Thymus (tissue), 11 donors: ENCODE measurements at regions not wholly inside any gene's neighbourhood (a gene's known extent, or its start where the extent isn't known, plus 50 kb on each side); places are given as distances from the start of the nearest gene placed in this dataset.

ENCODE experiments used
- DNase-seq, 9 donors: peaks; one replicate each; pipeline ENCODE4 v3.0.0-alpha.2; 2013; ENCODE audit warnings: low spot score in 9 of 9, low read depth in 6 of 9, missing footprints in 1 of 9
- H3K27ac ChIP-seq, 2 donors: one replicate each; pipeline ENCODE4 v1.5.1; 2013; ENCODE audit warnings: control low read depth in 1 of 2, low read depth in 1 of 2, low read length in 1 of 2, mild to moderate bottlenecking in 1 of 2, moderate library complexity in 1 of 2
- H3K27me3 ChIP-seq, 2 donors: one replicate each; pipeline ENCODE4 v1.5.1; 2013; ENCODE audit warnings: low read length in 1 of 2; ENCODE audit not compliant: control insufficient read depth in 2 of 2, insufficient read depth in 1 of 2
- H3K36me3 ChIP-seq, 2 donors: one replicate each; pipeline ENCODE4 v1.5.1; 2013; ENCODE audit warnings: low read length in 1 of 2, mild to moderate bottlenecking in 1 of 2, moderate library complexity in 1 of 2; ENCODE audit not compliant: control insufficient read depth in 2 of 2, insufficient read depth in 2 of 2
- H3K4me1 ChIP-seq, 2 donors: one replicate each; pipeline ENCODE4 v1.5.1; 2013; ENCODE audit warnings: low read length in 2 of 2; ENCODE audit not compliant: control insufficient read depth in 2 of 2, insufficient read depth in 2 of 2
- H3K4me3 ChIP-seq, 2 donors: one replicate each; pipeline ENCODE4 v1.5.1; 2013; ENCODE audit warnings: low read length in 2 of 2, control low read depth in 1 of 2, mild to moderate bottlenecking in 1 of 2
- H3K9me3 ChIP-seq, 2 donors: one replicate each; pipeline ENCODE4 v1.5.1; 2013; ENCODE audit warnings: low read length in 1 of 2, mild to moderate bottlenecking in 1 of 2; ENCODE audit not compliant: control insufficient read depth in 2 of 2, insufficient read depth in 1 of 2
- WGBS: extraction: QIAGEN DNeasy Blood & Tissue Kit; methylation state at CpG from one replicate; pipeline ENCODE4 v1.1.7; 2013; 5-methylcytosine and 5-hydroxymethylcytosine counted together
- donor health status: healthy.

- Histone ChIP-seq H3K4me1 (no peaks in the 10 kb centered on the region), H3K36me3 (no peaks in the 10 kb centered on the region), H3K27ac (no peak overlapping the region), H3K4me3 (no peak overlapping the region), H3K9me3 (no peaks in the 10 kb centered on the region), H3K27me3 (no peaks in the 10 kb centered on the region)
- WGBS, result 96% methylated on average over 6 of the region's 6 CpGs
- DNase-seq, result peak in 1 of 9 donors; percentile 16
These were observed 380.1 kb downstream of the EFNB2 start for GRCh38 chr13:106155411-106155810.

GRCh38 chr13:106153876-106154275 lies 381.6 kb downstream of the EFNB2 start:
- H3K27me3 ChIP-seq, result no peaks in the 10 kb centered on the region
- 86% methylated on average over 1 of the region's 1 CpG for WGBS
- H3K4me1 ChIP-seq, result no peaks in the 10 kb centered on the region
- H3K4me3 ChIP-seq, result no peak overlapping the region
- H3K9me3 ChIP-seq, result no peaks in the 10 kb centered on the region
- no peak overlapping the region for H3K27ac ChIP-seq
- H3K36me3 ChIP-seq, result no peaks in the 10 kb centered on the region
- DNase-seq, result no peak

DNA sequence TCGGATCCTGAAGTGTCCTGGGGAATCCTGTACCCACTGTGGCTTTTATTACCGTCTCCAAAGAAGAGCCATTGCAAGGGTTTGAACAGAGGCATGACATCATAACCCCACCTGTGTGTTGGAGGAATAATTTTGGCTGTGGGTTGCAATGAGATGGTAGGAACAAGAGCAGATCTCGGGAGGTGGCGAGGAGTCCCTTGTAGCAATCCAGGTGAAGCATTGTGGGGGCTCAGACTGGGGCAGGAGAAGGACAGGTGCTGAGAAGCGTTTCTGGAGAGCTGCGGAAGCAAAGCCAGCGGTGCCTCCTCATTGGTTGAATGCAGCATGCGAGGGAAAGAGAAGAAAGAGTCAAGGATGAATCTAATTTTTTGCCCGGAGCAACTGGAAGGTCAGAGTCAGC lies 382.4 kb downstream of the EFNB2 start:
- 93% methylated on average over 9 of the region's 9 CpGs for WGBS
- H3K27ac ChIP-seq, result no peak overlapping the region
- no peaks in the 10 kb centered on the region for H3K4me1 ChIP-seq
- no peaks in the 10 kb centered on the region for H3K36me3 ChIP-seq
- no peaks in the 10 kb centered on the region for H3K27me3 ChIP-seq
- no peak for DNase-seq
- no peaks in the 10 kb centered on the region for H3K9me3 ChIP-seq
- H3K4me3 ChIP-seq, result no peak overlapping the region

DNA sequence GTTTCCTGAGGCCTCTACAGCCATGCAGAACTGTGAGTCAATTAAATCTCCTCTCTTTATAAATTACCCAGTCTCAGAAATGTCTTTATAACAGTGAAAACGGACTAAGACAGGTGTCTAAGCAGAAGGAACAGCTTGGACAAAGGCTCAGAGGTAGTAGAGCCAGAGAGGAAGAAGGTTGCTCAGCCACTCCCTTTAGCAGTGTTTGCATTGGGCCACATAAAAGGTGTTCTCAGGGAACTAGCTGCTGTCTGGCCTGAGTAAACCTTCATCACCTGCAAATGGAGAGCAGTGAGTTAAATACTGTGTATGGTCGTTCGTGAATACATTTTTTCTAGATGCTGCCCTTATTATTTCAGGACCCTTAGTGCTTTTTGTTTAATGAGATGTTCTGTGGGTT lies 383.4 kb downstream of the EFNB2 start:
- Histone ChIP-seq H3K27me3 (no peaks in the 10 kb centered on the region), H3K9me3 (no peaks in the 10 kb centered on the region), H3K4me1 (peaks cover 0 to 2% of the 10 kb centered on the region in 2 donors), H3K27ac (no peak overlapping the region), H3K36me3 (no peaks in the 10 kb centered on the region), H3K4me3 (no peak overlapping the region)
- 86% methylated on average over 3 of the region's 3 CpGs for WGBS
- DNase-seq, result no peak

GRCh38 chr13:106151056-106151699 lies 384.3 kb downstream of the EFNB2 start:
- 87% methylated on average over 3 of the region's 3 CpGs for WGBS
- H3K4me1 ChIP-seq, result peaks cover 0 to 2% of the 10 kb centered on the region in 2 donors
- H3K36me3 ChIP-seq, result no peaks in the 10 kb centered on the region
- H3K27ac ChIP-seq, result no peak overlapping the region
- H3K4me3 ChIP-seq, result no peak overlapping the region
- no peaks in the 10 kb centered on the region for H3K9me3 ChIP-seq
- no peak for DNase-seq
- H3K27me3 ChIP-seq, result no peaks in the 10 kb centered on the region

DNA sequence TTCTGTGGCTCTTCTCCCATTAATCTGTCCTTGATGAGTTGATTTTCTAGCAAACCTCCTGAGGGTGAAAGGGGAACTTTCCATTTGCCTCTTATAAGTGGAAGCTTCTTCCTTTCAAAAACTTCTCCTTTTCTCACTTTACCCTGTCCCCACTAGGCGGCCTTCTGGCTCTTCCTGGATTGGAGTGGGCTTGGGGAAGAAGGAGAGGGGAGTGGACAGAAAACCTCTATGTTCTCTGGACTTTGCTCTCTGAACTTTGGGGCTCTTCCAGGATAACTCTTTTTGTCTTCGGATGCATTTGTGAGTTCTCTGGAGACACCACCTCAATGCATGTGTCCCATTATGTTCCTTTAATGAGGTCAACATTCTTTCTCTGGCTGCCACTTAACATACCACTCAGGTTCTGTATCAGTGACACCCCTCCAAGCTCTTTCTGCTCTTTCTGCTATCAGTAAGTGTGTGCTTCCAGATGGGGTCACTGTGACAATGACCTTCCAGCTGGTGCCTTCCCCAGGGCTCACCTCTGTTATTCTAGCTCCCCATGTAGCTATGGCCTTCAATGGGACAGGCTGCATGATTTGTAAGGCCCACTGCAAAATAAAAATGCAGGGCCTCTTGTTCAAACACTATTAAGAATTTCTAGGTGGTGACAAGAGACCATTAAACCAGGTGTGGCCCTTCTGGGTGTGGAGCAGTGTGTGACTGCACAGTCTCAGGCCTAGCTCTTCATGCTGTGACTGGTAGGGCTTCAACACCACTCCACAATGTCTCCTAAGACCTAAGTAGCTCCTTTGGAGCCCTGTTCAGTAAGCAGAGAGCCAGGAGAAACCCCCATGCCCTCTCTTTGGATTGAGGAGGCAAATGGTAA lies 389.2 kb downstream of the EFNB2 start:
- DNase-seq, result no peak
- H3K4me3 ChIP-seq, result no peak overlapping the region
- H3K27ac ChIP-seq, result no peak overlapping the region
- no peaks in the 10 kb centered on the region for H3K27me3 ChIP-seq
- no peaks in the 10 kb centered on the region for H3K9me3 ChIP-seq
- H3K4me1 ChIP-seq, result peaks cover 0 to 2% of the 10 kb centered on the region in 2 donors
- 86% methylated on average over 2 of the region's 2 CpGs for WGBS
- H3K36me3 ChIP-seq, result no peaks in the 10 kb centered on the region

DNA sequence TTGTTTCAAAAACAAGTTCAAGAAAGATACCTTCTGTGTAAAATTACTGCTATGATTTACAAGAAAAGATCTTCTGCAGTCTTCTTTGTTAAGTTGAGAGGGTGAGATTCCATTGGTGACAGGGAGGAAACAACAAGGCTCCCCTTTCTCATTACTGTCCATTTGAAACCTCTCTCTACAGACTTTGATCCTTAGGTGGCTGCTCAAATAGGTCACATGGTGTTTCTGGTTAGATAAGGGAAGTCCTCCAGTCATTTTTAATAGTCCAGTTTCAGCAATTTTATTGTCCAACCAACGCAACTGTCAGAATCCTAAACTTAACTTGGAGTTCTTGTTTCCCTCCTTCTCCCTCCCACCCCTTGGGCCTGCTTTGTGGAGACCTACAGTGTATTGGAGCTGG lies 390.4 kb downstream of the EFNB2 start:
- no peaks in the 10 kb centered on the region for H3K27me3 ChIP-seq
- peaks cover 0 to 2% of the 10 kb centered on the region in 2 donors for H3K4me1 ChIP-seq
- H3K36me3 ChIP-seq, result no peaks in the 10 kb centered on the region
- no peaks in the 10 kb centered on the region for H3K9me3 ChIP-seq
- no peak overlapping the region for H3K27ac ChIP-seq
- DNase-seq, result no peak
- WGBS, result 95% methylated on average over 1 of the region's 1 CpG
- no peak overlapping the region for H3K4me3 ChIP-seq

GRCh38 chr13:106143930-106144709 lies 391.3 kb downstream of the EFNB2 start:
- no peaks in the 10 kb centered on the region for H3K27me3 ChIP-seq

GRCh38 chr13:106143392-106143791 lies 392.1 kb downstream of the EFNB2 start:
- Histone ChIP-seq H3K27me3 (no peaks in the 10 kb centered on the region), H3K4me1 (peaks cover 0 to 2% of the 10 kb centered on the region in 2 donors), H3K27ac (no peak overlapping the region), H3K9me3 (no peaks in the 10 kb centered on the region), H3K36me3 (no peaks in the 10 kb centered on the region), H3K4me3 (no peak overlapping the region)
- DNase-seq, result no peak
- WGBS, result 93% methylated on average over 2 of the region's 2 CpGs

More at GRCh38 chr13:106143930-106144709, 391.3 kb downstream of the EFNB2 start:
- Histone ChIP-seq H3K36me3 (no peaks in the 10 kb centered on the region), H3K27ac (no peak overlapping the region), H3K4me3 (no peak overlapping the region), H3K4me1 (peaks cover 0 to 2% of the 10 kb centered on the region in 2 donors), H3K9me3 (no peaks in the 10 kb centered on the region)
- WGBS, result 78% methylated on average over 2 of the region's 2 CpGs
- DNase-seq, result no peak
